HEK293T (cell line): ENCODE measurements at regions not wholly inside any gene's neighbourhood (a gene's known extent, or its start where the extent isn't known, plus 50 kb on each side); places are given as distances from the start of the nearest gene placed in this dataset.

Experiments
- ARNT ChIP-seq: fragments of 450-650 bp; IDR thresholded peaks from 2 replicates; pipeline ENCODE4 v1.6.1; 2017; ENCODE audit warnings: mild to moderate bottlenecking
- BHLHE40 ChIP-seq: fragments of 450-650 bp; IDR thresholded peaks from 2 replicates; pipeline ENCODE4 v1.6.1; 2016; ENCODE audit warnings: mild to moderate bottlenecking, moderate library complexity, borderline replicate concordance
- ELF4 ChIP-seq: fragments of 450-650 bp; IDR thresholded peaks from 2 replicates; pipeline ENCODE4 v1.6.1; 2017; ENCODE audit warnings: antibody characterized with exemption
- FOXK2 ChIP-seq: fragments of 450-650 bp; IDR thresholded peaks from 2 replicates; pipeline ENCODE4 v1.6.1; 2016; ENCODE audit warnings: mild to moderate bottlenecking
- HDGF ChIP-seq: fragments of 450-650 bp; IDR thresholded peaks from 2 replicates; pipeline ENCODE4 v1.6.1; 2017; ENCODE audit warnings: antibody characterized with exemption, borderline replicate concordance
- NFRKB ChIP-seq: fragments of 450-650 bp; IDR thresholded peaks from 2 replicates; pipeline ENCODE4 v1.6.1; 2016; ENCODE audit warnings: mild to moderate bottlenecking, moderate library complexity
- SP1 ChIP-seq: fragments of 450-650 bp; IDR thresholded peaks from 2 replicates; pipeline ENCODE4 v1.6.1; 2017
- TARDBP ChIP-seq: fragments of 450-650 bp; IDR thresholded peaks from 2 replicates; pipeline ENCODE4 v1.6.1; 2016
- ZNF384 ChIP-seq: fragments of 450-650 bp; IDR thresholded peaks from 2 replicates; pipeline ENCODE4 v1.6.1; 2016
- TF ChIP-seq, protein P1 (sequence below): fragments of 450-650 bp; IDR thresholded peaks from 2 replicates; pipeline ENCODE4 v1.6.1; 2016

DNA sequence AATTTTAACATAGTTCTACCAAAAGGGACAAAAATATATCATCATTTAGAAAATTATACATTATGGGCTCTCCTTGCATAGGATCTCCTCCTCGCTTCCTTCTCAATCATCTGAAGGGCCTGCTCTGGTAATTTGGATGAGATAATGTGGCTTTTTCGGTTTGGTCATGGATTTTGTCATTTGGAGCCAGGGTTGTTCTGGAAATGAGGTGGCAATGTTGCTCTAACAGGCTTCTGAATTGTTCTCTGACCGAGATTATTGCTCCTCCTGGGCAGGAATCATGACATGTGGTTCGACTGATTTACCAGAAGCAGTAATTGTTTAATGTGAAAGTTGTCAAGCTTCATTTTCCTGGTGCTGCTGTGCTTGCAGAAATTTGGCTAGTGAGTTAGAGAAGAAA is 194.7 kb upstream of the ERBB4 start:
- TF ChIP-seq, protein P1, sequence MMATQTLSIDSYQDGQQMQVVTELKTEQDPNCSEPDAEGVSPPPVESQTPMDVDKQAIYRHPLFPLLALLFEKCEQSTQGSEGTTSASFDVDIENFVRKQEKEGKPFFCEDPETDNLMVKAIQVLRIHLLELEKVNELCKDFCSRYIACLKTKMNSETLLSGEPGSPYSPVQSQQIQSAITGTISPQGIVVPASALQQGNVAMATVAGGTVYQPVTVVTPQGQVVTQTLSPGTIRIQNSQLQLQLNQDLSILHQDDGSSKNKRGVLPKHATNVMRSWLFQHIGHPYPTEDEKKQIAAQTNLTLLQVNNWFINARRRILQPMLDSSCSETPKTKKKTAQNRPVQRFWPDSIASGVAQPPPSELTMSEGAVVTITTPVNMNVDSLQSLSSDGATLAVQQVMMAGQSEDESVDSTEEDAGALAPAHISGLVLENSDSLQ: no peak
- no peak for TF ChIP-seq ZNF384
- TF ChIP-seq FOXK2: no peak
- TF ChIP-seq NFRKB: no peak
- TF ChIP-seq SP1: no peak
- TF ChIP-seq BHLHE40: no peak
- TF ChIP-seq ARNT: no peak
- no peak for TF ChIP-seq ELF4
- no peak for TF ChIP-seq TARDBP
- TF ChIP-seq HDGF: no peak
